Small intestine (tissue), 7 donors: ENCODE measurements at regions not wholly inside any gene's neighbourhood (a gene's known extent, or its start where the extent isn't known, plus 50 kb on each side); places are given as distances from the start of the nearest gene placed in this dataset.

Source experiments
- DNase-seq, 2 donors: peaks; one replicate each; pipeline versions ENCODE4 v3.0.0 to v3.0.0-alpha.2; 2013
- FAIRE-seq: peaks from 2 replicates; lab custom pipeline; 2012; peaks lifted over from hg19 to GRCh38; lab: Jason Lieb, UNC
- H3K27ac ChIP-seq, 3 donors: one replicate each; pipeline ENCODE4 v1.5.1; 2013; ENCODE audit warnings: low read length in 2 of 3, mild to moderate bottlenecking in 2 of 3, control low read depth in 1 of 3, inconsistent platforms in 1 of 3, low read depth in 1 of 3, moderate library complexity in 1 of 3
- H3K27me3 ChIP-seq, 3 donors: one replicate each; pipeline ENCODE4 v1.6.1; 2013; ENCODE audit warnings: low read length in 3 of 3, inconsistent platforms in 1 of 3; ENCODE audit not compliant: control insufficient read depth in 3 of 3, insufficient read depth in 3 of 3
- H3K36me3 ChIP-seq, 3 donors: one replicate each; pipeline ENCODE4 v1.6.1; 2013; ENCODE audit warnings: low read length in 3 of 3, inconsistent platforms in 1 of 3, low read depth in 1 of 3, mild to moderate bottlenecking in 1 of 3, moderate library complexity in 1 of 3; ENCODE audit not compliant: control insufficient read depth in 3 of 3, insufficient read depth in 2 of 3
- H3K4me1 ChIP-seq, 3 donors: one replicate each; pipeline ENCODE4 v1.6.1; 2013; ENCODE audit warnings: low read length in 2 of 3, inconsistent platforms in 1 of 3, low read depth in 1 of 3, mild to moderate bottlenecking in 1 of 3, moderate library complexity in 1 of 3; ENCODE audit not compliant: control insufficient read depth in 3 of 3, insufficient read depth in 2 of 3
- H3K4me3 ChIP-seq, 3 donors: one replicate each; pipeline ENCODE4 v1.5.1; 2013; ENCODE audit warnings: low read length in 3 of 3, control low read depth in 1 of 3, inconsistent platforms in 1 of 3, low read depth in 1 of 3, mild to moderate bottlenecking in 1 of 3, moderate library complexity in 1 of 3
- H3K9me3 ChIP-seq, 2 donors: one replicate each; pipeline ENCODE4 v1.6.1; 2013; ENCODE audit warnings: low read depth in 1 of 2, low read length in 1 of 2; ENCODE audit not compliant: control insufficient read depth in 2 of 2, insufficient read depth in 1 of 2
- WGBS, 3 donors: extraction: QIAGEN DNeasy Blood & Tissue Kit; methylation state at CpG; one replicate each; pipeline ENCODE4 v1.1.7; 2013; 5-methylcytosine and 5-hydroxymethylcytosine counted together
- donor health status: healthy with polysubstance abuse.
- donor health status: control.
- donor health status: control.
- donor health status: Bipolar disorder and iron deficiency.
- donor health status: healthy.

DNA sequence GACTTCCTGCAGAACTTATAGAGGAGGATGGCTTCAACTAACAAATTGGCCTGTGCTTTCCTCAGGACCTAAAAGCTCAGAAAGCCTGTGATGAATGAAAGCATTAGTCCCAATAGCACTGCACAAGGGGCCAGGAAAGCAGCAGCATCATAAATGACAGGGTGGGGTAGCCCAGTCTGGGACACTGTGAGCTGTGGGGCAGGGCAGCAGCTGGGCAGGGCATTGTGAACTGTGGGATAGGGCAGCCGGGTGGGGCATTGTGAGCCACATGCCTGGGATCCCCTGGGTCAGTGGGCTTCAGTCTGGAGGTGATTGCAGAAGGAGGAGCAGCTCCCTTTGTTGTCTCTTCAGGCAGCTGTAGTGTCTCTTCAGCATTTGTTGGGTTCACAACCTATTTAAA, 1276.8 kb downstream of the UQCRFS1 start:
- 44 to 67% (median 63%) methylated on average over 1 of the region's 1 CpG for WGBS, 3 donors
- Histone ChIP-seq H3K4me1 (no peaks in the 10 kb centered on the region), H3K27ac (no peak overlapping the region), H3K9me3 (no peaks in the 10 kb centered on the region), H3K4me3 (no peak overlapping the region), H3K27me3 (no peaks in the 10 kb centered on the region), H3K36me3 (no peaks in the 10 kb centered on the region)
- DNase-seq (no peak), FAIRE-seq (no peak)

DNA sequence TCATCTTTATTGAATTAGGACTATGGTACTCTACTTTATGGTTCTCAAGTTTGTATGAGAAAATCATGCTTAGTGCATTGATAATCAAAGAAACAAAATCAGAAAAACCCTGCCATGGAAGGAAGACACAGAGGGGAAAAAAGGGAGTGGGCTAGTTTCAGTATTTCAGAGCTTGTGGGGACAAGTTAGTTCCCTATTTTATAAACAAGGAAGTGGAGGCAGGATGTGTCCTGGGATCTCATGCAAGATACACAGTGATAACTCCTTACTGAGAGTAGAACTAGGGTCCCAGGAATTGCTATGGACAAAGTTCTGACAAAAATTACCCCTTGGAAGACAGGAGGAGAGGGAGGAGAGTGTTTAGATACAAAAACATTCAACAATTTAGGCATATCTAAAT, 1277.3 kb downstream of the UQCRFS1 start:
- Histone ChIP-seq H3K27me3 (no peaks in the 10 kb centered on the region), H3K27ac (no peak overlapping the region), H3K36me3 (no peaks in the 10 kb centered on the region), H3K4me1 (no peaks in the 10 kb centered on the region), H3K4me3 (no peak overlapping the region), H3K9me3 (no peaks in the 10 kb centered on the region)
- FAIRE-seq (no peak), DNase-seq (no peak)

DNA sequence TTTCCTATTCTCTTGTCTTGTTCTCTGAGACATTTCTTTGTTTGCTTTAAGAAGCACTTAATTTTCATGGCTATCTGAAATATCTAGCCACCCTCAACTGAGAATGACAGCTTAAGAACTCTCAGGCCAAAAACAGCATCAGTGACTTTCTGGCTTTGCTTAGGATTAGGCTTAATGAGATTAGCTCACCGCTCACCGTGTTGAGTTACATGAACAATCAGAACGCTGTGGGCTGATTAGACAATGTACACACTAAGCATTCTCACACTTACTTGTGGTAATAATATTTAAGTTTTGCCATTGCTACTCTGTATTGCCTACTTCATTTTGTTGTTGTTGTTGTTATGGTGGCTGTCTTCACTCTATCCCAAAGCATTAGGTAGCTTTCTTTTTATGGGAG, 1283.6 kb downstream of the UQCRFS1 start:
- FAIRE-seq: no peak
- H3K27ac ChIP-seq: no peak overlapping the region
- H3K27me3 ChIP-seq: no peaks in the 10 kb centered on the region
- 30 to 75% (median 35%) methylated on average over 3 of the region's 3 CpGs for WGBS, 3 donors
- no peaks in the 10 kb centered on the region for H3K4me1 ChIP-seq
- no peak overlapping the region for H3K4me3 ChIP-seq
- peaks cover 0 to 2% of the 10 kb centered on the region in 2 donors for H3K9me3 ChIP-seq
- H3K36me3 ChIP-seq: no peaks in the 10 kb centered on the region
- no peak for DNase-seq

DNA sequence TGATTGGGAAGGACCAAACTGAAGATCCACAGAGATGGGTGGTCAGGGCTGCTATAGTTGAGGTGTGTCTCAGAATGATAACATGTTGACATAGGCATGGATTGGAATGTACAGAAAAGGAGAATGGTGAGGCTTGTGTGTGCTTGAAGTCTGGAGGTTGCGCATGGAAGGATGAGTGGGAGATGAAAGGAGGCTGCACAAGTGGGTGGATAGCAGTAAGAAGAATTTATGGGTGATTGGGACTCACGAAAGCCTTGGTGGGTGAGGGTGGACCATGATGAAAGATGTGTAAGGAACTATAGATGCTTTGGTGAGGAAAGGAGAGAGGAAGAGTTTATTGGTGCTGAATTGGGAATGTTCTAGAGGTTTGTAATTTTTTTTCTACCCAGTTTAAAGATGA, 1287.7 kb downstream of the UQCRFS1 start:
- H3K9me3 ChIP-seq: peaks cover 0 to 2% of the 10 kb centered on the region in 2 donors
- DNase-seq: no peak
- no peak overlapping the region for H3K27ac ChIP-seq
- no peak overlapping the region for H3K4me3 ChIP-seq
- H3K27me3 ChIP-seq: peaks cover 0 to 2% (median 0%) of the 10 kb centered on the region in 3 donors
- no peaks in the 10 kb centered on the region for H3K4me1 ChIP-seq
- FAIRE-seq: no peak
- 71 to 82% (median 77%) methylated on average over 2 of the region's 2 CpGs for WGBS, 3 donors
- no peaks in the 10 kb centered on the region for H3K36me3 ChIP-seq

DNA sequence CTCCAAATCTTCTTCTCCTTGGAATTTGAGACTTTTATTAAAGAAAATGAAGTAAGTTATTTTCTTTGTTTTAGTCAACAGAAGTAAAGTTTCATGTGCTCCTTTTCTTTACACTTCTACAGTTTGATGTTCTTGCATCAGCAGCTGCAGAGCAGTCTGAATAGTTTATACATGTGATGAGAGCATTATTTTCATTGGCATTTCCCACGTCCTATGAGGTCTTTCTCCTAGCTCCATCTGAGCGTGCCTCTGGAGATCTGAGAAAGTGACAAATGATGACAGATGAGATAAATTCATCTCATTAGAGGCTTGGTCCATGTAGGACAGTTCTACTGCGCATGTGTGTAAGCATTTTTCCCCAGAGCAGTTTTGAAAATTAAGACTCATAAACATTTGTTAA, 1290.0 kb downstream of the UQCRFS1 start:
- Histone ChIP-seq H3K9me3 (peaks cover 0 to 2% of the 10 kb centered on the region in 2 donors), H3K4me3 (no peak overlapping the region), H3K27me3 (peaks cover 0 to 2% (median 0%) of the 10 kb centered on the region in 3 donors), H3K36me3 (no peaks in the 10 kb centered on the region), H3K4me1 (no peaks in the 10 kb centered on the region), H3K27ac (no peak overlapping the region)
- FAIRE-seq (no peak), DNase-seq (no peak)
- WGBS, 3 donors: 52 to 68% (median 62%) methylated on average over 3 of the region's 3 CpGs

DNA sequence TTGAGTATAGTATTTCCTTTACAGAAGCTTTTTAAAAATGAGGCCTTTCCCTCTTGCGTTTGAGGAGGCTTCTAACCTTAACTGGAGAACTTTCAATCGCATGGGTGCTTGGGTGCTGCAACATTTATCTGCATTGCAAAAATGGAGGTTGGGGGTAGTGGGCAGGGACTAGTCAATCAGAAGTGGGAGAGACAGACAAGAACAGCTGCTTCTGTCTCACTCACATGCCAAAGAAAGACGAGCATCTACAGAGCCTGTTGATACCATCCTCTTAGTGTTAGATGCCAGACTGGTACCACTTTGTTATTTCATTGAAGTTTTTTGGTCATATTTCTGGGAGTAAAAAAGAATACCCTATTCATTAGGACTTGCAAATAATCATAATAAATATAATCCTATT, 1292.2 kb downstream of the UQCRFS1 start:
- H3K36me3 ChIP-seq: no peaks in the 10 kb centered on the region
- H3K4me3 ChIP-seq: no peak overlapping the region
- FAIRE-seq (no peak), DNase-seq (no peak)
- H3K27me3 ChIP-seq: peaks cover 0 to 2% (median 0%) of the 10 kb centered on the region in 3 donors
- H3K9me3 ChIP-seq: peaks cover 0 to 2% of the 10 kb centered on the region in 2 donors
- 71 to 77% (median 72%) methylated on average over 3 of the region's 3 CpGs for WGBS, 3 donors
- no peaks in the 10 kb centered on the region for H3K4me1 ChIP-seq
- H3K27ac ChIP-seq: no peak overlapping the region

DNA sequence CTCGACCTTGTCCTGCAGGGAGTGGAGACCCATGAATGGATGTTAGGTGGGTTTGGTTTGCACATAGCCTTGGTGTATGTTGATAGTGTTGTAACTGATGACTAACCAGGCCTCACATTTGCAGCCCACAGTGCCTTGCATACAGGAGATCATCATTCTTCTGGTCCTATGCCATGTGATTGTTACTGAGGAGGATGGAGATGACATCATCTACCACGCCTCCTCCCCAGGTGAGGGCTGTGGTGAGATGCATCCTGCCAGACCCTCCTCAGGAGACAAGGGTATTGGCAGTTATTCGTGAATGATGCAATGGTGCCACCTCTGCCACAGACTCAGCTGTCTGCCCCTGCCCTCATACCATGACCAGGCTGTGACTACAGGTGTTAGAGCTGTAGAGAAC, 1294.1 kb downstream of the UQCRFS1 start:
- 56 to 65% (median 62%) methylated on average over 3 of the region's 3 CpGs for WGBS, 3 donors
- H3K27ac ChIP-seq: no peak overlapping the region
- DNase-seq (no peak), FAIRE-seq (no peak)
- H3K36me3 ChIP-seq: no peaks in the 10 kb centered on the region
- no peak overlapping the region for H3K4me3 ChIP-seq
- H3K9me3 ChIP-seq: no peaks in the 10 kb centered on the region
- H3K27me3 ChIP-seq: peaks cover 0 to 2% (median 0%) of the 10 kb centered on the region in 3 donors
- no peaks in the 10 kb centered on the region for H3K4me1 ChIP-seq

DNA sequence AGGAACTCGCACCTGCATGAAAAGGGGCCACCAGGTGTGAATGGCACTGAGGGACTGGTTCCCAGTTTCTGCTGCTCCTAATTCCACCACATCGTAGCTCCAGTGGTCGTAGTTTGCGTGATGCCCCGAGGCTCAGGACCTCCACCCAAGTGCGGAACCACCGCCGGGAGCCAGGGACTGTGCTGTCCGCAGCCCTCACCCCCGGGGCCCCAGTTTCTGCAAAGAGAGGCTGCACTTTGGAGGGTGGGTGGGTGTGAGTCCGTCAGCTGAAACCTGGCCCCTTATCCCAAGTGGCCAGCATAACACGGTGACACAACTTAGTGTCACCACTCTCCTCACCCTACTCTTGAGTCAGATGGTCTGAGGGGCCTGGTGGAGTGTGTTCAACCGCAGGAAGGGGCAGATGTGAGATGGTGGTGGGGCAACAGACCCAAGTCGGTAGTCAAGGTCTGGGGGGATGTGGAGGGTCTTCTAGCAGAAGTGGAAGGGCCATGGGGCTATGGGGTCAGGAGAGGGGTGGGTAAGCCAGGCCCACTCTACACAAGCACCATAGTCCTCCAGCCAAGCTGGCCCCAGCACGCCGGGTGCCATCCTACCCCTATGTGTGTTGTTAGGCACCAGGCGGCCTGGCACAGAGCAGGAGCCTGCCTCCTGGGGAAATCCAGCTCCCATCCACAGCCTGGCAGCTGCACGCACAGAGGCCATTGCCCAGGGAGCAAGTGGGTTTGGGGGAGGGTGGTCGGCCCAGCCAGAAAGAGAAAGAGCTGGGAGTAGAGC, 1301.6 kb downstream of the UQCRFS1 start:
- Histone ChIP-seq H3K27me3 (no peaks in the 10 kb centered on the region), H3K4me1 (no peaks in the 10 kb centered on the region), H3K27ac (no peak overlapping the region), H3K36me3 (no peaks in the 10 kb centered on the region), H3K9me3 (peaks cover 2 to 10% of the 10 kb centered on the region in 2 donors), H3K4me3 (no peak overlapping the region)
- FAIRE-seq (no peak), DNase-seq (no peak)
- WGBS, 3 donors: 88 to 91% (median 90%) methylated on average over 19 of the region's 19 CpGs

DNA sequence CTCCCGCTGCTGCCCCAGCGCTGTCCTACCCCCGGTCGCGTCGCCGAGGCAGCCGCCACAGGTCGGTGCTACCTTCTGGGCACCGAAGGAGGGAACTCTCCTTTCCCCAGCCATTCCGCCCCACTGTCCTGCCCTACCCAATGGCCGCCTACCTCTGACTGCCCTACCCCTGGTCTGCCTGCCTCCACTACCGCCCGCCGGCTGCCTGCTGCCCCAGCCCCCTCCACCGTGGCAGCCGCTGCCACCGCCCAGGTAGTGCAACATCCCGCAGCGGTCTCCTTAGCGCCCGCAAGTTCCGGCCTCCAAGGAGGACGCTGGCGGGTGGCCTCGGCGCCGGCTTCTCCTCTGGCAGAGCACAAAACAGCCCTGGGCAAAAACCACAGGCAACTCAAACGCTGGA, 1303.1 kb downstream of the UQCRFS1 start:
- H3K4me1 ChIP-seq: no peaks in the 10 kb centered on the region
- no peak overlapping the region for H3K4me3 ChIP-seq
- WGBS, 3 donors: 89 to 93% (median 90%) methylated on average over 26 to 29 of the region's 29 CpGs
- no peak for DNase-seq
- no peak for FAIRE-seq
- H3K27me3 ChIP-seq: no peaks in the 10 kb centered on the region
- no peaks in the 10 kb centered on the region for H3K36me3 ChIP-seq
- H3K27ac ChIP-seq: no peak overlapping the region
- H3K9me3 ChIP-seq: peaks cover 2 to 10% of the 10 kb centered on the region in 2 donors
